ENCODE measurements at regions not wholly inside any gene's neighbourhood (a gene's known extent, or its start where the extent isn't known, plus 50 kb on each side); places are given as distances from the start of the nearest gene placed in this dataset.
"Not testable (repeated sequence)": the region's sequence is repeated elsewhere in the genome, so short reads cannot be mapped to it uniquely, and the experiment has no call there.

- no peak for DNase-seq
These were observed 121.1 kb downstream of the PDCD6IP start for GRCh38 chr3:33919312-33920120.

- DNase-seq = no peak
These were observed 122.1 kb downstream of the PDCD6IP start for GRCh38 chr3:33920511-33920910.

DNA sequence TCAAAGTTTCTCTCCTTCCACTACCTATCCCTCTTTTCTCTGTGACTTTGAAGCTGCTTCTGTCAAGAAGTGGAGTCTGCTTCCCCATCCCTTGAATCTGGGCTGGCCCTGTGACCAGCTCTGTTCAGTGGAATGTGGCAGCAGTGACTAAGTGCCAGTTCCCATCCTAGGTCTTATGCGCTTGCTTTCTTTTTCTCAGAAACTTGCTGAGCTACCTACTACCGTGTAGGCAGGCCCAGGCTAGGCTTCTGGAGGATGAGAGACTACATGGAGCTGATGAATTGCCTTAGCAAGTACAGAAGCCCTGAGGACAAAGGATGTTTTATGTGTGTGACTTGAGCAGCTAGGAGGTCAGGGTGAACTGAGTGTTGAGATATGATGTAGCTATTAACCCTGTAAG, 123.2 kb downstream of the PDCD6IP start:
- DNase-seq = no peak

DNA sequence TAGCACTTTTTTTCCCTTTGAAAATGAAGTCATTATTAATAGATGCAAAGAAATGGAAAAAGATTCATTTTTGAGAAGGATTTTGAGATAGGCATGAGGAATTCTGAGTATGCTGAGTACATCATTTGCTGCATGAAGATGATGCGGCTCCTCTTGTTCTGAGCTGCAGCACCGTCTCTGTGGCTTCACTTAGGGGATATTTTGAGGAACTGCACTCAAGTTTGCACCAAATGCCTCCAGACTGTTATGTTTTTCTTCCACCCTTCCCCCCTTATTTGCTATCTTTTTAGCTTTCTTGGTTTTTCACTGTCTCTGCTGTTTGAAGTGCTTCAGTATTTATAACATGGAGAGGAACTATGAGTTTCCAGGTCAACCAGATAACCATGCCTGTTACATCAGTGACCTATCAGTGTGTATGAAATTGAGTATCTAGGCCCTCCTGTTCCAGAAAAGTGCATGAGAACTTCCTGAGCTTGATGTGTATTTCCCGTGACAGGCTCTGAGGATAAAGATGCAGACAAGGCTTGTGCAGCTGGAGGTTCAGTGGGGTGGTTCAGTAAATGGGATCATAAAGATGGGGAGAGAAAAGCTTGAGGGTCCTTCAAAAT, 128.7 kb downstream of the PDCD6IP start:
- no peak for DNase-seq

DNA sequence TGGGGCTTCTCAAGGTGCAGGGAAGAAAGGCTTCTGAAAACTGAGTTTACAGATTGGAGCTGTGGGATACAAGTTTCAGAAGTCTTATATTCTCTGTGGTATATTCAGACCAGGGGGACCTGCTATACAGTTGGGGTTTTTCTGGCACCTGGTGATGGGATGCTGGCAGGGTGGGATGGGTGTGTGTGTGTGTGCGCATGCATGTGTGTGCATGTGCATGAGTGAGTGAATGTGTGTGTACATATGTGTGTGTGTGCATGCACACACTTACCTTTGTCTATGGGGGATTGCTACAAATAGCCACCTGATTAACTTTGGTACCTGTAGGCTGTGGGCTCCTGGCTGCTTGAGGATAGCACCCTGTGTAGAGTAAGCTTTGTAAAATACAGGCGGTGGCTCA, 131.4 kb downstream of the PDCD6IP start:
- DNase-seq = no peak

- DNase-seq = no peak
These were observed 133.1 kb downstream of the PDCD6IP start for GRCh38 chr3:33931512-33931911.

DNA sequence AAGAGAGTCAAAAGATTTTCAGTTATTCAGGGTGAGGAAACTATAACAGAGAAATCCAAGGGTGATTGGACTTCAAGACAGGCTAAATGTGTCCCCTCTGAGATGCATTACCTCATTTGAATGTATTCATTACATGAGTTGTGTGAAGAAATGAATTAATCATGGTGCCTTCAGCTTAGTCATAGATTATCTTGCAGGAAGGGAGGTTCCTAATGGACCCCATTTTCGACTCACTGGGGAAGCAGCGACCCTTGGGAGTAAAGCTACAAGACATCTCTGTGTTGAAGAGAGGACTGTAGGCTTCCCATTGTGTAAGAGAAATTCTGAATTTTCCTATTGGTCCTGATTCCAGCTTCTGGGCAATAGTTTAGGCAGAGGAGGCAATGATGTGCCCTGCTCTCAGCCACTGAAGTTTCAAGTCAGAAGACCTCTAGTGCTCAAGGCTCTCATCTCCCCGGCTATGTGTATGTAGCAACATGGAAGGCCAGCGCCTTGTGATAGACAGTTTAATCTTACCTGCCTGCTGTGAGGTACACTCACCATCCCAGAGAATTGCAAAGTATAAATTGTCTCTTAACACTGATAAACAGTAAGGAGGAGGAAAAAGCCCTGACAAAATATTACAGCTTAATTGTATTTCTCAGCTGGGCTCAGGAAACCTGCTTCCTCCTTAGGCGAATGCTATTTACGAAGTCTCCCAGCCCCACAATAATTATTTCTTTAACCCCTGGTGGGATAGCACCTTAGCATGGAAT, 133.8 kb downstream of the PDCD6IP start:
- DNase-seq = no peak

DNA sequence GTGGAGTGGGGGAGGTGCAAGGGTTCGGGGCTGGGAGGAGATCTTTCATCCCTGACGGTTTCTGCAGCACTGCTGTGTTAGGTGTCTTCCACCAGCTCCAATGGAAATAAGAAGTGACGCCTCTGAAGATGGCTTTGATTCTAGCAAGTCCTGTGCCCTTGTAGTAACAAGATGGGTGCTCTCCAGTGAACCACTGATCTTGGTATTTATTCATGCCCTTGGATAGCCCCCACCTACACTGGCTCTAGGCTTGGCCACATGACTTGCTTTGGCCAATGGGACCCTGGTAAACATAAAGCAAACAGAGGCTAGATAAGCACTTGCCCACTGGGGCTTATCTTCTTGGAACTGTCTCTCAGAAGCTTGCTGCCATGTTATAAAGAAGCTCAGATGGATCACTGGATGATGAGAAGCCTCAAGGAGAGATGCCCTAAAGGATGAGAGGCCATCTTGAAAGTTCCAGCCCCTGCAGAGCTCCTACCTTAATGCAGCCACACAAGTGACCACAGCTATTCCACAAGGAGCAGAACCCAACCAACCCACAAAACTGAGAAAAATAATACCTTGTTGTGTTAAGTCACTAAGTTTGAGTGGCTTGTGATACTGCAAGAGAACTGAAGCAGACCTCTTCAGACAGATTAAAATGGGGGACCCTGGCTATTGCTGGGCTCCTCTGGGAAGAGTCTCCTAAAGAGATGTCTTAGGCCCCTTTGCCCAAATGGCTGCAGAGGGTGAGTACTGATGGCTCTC, 137.9 kb downstream of the PDCD6IP start:
- no peak for DNase-seq

GRCh38 chr3:33936921-33937525, 138.6 kb downstream of the PDCD6IP start:
- DNase-seq = no peak

GRCh38 chr3:33937628-33938027, 139.2 kb downstream of the PDCD6IP start:
- DNase-seq = no peak

- no peak for DNase-seq
These were observed 141.7 kb downstream of the PDCD6IP start for GRCh38 chr3:33940149-33940548.

- no peak for DNase-seq
These were observed 142.3 kb downstream of the PDCD6IP start for GRCh38 chr3:33940736-33941135.

- DNase-seq = no peak
These were observed 143.4 kb downstream of the PDCD6IP start for GRCh38 chr3:33941804-33942203.

DNA sequence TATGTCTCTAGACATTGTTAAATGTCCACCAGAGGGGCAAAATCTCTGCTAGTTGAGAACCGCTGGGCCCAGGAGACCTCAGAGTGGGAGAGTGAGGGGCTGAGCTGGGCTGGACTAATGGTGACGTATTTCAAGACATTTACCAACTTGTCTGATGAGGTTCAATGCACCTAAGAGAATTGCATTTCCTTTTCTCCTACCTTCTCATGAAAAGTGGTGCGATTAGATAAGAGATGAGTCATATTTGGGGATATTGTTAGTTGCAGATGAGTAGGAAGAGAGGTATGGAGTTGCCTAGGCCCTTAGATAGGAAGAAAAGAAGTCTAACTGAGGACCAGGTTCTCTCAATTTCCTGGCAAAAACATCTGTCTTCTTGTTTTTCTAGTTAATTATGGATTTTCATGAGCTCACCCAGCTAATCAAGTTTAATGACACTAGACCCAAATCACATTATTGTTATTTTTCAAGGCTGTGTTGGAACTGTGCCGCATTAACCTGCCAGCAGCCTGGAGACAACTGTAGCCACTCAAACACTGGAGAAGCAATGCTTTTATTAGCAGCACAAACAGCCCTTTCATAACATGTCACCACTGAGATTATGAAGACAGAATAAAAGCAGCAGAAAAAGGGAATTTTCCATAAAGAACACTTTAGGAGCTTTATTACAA, 144.2 kb downstream of the PDCD6IP start:
- no peak for DNase-seq

GRCh38 chr3:33943277-33943676, 144.8 kb downstream of the PDCD6IP start:
- DNase-seq = no peak

- DNase-seq = not testable (repeated sequence)
These were observed 148.2 kb downstream of the PDCD6IP start for GRCh38 chr3:33946612-33947011.

DNA sequence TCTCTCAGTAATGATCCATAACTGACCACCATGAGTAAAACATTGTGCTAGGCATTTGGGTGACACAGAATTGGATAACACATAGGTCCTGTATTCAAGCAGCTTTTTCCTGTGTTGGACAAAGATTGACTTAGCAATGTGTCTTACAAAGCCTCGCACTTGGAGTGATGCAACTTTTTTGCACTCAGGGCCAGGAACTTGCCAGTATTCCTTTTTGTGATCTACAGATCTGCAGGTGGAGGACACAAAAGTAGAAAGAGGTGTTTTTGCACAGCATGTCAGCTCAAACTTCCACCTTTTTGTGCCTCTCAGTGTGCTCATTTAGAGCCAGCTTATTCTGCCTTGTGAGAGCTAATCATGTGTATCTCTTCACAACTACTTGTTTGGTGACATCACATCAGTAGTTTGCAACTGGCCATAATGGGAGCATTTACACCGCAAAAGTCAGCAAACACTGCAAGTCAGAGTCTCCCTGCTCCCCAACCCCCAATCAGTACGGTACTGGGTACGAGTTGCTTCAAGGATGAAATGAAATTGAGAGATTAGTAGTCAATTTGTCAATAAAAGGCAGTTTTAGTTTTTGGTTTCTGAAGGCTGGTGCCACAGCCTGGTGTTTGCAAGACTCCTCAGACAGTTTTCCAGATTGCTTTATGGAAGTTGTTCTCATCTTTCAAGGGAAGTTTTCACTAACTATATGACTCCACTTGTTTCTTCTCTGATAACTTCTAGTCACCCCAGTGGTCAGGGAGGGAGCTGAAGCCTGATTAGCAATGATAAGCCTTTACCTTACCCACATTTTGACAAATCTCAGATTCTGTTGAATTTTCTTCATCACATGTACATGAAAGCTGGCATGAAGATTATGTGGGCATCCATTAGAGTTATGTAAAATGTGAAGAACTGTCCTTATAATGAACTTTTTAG, 149.1 kb downstream of the PDCD6IP start:
- DNase-seq = no peak

- DNase-seq = no peak
These were observed 150.6 kb downstream of the PDCD6IP start for GRCh38 chr3:33949074-33949473.

- no peak for DNase-seq
These were observed 156.5 kb downstream of the PDCD6IP start for GRCh38 chr3:33954956-33955355.

DNA sequence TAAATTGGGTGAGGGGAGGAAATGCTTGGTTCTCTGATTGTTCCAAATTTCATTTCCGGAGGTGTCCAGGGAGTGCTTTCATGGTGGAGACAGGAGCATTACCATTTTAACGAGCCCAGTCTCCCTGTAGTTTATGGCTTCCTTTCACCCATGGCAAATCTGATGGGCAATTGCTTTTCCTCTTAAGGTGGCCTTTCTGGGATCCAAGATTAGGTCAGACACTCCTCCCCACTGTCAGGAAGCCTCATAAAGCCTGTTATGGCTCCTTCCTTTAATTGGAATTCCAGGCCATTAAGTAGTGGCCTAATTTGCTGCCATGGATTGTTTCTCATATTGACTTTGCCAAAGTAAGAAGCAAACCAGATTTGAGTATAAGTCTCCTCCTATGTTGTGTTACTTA, 157.8 kb downstream of the PDCD6IP start:
- no peak for DNase-seq

- no peak for DNase-seq
These were observed 158.3 kb downstream of the PDCD6IP start for GRCh38 chr3:33956776-33957175.

Measured in activated gamma-delta T cell treated with Interleukin-2 at 50 U/mL for 16 hours (primary cell).